ENCODE measurements at regions not wholly inside any gene's neighbourhood (a gene's known extent, or its start where the extent isn't known, plus 50 kb on each side); places are given as distances from the start of the nearest gene placed in this dataset.
"Not testable (repeated sequence)": the region's sequence is repeated elsewhere in the genome, so short reads cannot be mapped to it uniquely, and the experiment has no call there.

DNA sequence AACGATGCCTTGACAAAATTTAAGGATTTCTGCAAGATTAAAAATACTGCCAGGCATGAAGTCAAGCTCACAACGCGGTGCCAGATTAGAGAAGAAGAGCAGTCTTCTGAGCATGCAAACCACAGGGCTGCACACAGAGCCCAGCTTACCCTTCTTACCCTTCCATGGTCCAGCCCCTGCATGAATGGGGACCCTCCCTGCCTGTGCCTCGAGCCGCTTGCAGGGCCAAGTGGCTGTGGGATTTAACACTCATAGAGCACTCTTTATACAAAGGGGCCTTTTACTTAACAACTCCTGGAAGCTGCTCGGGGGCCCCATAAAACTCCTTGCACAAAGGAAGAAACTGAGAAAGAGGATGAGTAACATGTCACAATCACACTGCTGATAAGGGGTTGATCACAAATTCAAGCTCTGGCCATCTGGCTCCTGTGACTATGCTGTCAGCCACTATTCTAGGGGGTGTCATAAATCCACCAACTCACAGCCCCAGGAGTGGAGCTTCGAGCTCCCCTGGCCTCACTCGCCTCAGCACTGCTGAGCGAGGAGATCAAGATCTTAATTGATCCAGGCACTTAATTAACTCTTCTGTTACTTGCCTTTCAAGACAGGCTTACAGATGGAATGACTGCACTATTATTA is 514.8 kb downstream of the TNS3 start:
- Mint-ChIP-seq H3K27me3 (ENCODE audit: low read depth, unreplicated experiment) (peaks cover 15% of the 10 kb centered on the region), H3K36me3 (ENCODE audit: low read depth, unreplicated experiment) (no peaks in the 10 kb centered on the region), H3K4me3 (ENCODE audit: unreplicated experiment) (no peak overlapping the region), H3K27ac (ENCODE audit: unreplicated experiment) (no peak overlapping the region), H3K4me1 (ENCODE audit: low read depth, unreplicated experiment) (no peaks in the 10 kb centered on the region), H3K9me3 (ENCODE audit: unreplicated experiment) (peaks cover 6% of the 10 kb centered on the region)
- FAIRE-seq, result no peak
- no peak for DNase-seq (ENCODE audit: low read depth)
- no peaks in the 10 kb centered on the region for H4K20me1 ChIP-seq (ENCODE audit: insufficient read depth, low read length)
- H3K4me2 ChIP-seq (ENCODE audit: low read length), result no peak overlapping the region
- H3K9me3 ChIP-seq (ENCODE audit: insufficient read depth, low read depth, low read length), result no peaks in the 10 kb centered on the region
- TF ChIP-seq, protein P1, sequence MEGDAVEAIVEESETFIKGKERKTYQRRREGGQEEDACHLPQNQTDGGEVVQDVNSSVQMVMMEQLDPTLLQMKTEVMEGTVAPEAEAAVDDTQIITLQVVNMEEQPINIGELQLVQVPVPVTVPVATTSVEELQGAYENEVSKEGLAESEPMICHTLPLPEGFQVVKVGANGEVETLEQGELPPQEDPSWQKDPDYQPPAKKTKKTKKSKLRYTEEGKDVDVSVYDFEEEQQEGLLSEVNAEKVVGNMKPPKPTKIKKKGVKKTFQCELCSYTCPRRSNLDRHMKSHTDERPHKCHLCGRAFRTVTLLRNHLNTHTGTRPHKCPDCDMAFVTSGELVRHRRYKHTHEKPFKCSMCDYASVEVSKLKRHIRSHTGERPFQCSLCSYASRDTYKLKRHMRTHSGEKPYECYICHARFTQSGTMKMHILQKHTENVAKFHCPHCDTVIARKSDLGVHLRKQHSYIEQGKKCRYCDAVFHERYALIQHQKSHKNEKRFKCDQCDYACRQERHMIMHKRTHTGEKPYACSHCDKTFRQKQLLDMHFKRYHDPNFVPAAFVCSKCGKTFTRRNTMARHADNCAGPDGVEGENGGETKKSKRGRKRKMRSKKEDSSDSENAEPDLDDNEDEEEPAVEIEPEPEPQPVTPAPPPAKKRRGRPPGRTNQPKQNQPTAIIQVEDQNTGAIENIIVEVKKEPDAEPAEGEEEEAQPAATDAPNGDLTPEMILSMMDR (IDR thresholded peaks at IDR 0.05; ENCODE audit: insufficient read depth, low read depth, low read length), result no peak
- no peak for TF ChIP-seq EZH2 (IDR thresholded peaks at IDR 0.05; ENCODE audit: insufficient read depth, low read length)
- no peak overlapping the region for H3K4me3 ChIP-seq (ENCODE audit: insufficient read depth, low read depth, low read length)
- H3K4me1 ChIP-seq (ENCODE audit: insufficient read depth, low read length), result no peaks in the 10 kb centered on the region
- peaks cover 3% of the 10 kb centered on the region for H3K27me3 ChIP-seq (ENCODE audit: insufficient read depth, low read length)
- H3K79me2 ChIP-seq (ENCODE audit: insufficient read depth, low read length), result no peaks in the 10 kb centered on the region
- no peak overlapping the region for H3K9ac ChIP-seq (ENCODE audit: low read length)
- H2AFZ ChIP-seq (ENCODE audit: low read depth, low read length), result no peak overlapping the region
- no peak overlapping the region for H3K27ac ChIP-seq (ENCODE audit: low read depth, low read length)
- no peaks in the 10 kb centered on the region for H3K36me3 ChIP-seq (ENCODE audit: insufficient read depth, low read length)

DNA sequence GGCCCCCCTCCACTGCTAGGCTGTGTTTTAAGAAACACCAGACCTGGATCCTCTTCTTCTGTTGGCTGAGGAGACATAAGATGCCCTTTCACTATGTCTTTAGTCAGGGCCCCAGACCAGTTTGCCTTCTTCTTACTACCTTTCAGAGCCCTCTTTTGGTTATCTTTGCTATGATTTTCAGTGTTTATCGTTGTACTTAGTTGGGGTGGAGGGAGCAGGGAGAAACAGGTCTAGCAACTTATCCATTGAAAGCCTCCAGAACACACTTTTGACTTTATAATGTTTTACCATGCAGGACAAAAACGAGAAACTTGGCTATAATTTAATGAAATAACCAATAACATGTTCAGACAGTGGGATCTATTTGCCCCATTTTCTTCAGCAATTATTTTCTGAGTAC is 525.2 kb downstream of the TNS3 start:
- no peak for FAIRE-seq
- no peak overlapping the region for H3K27ac Mint-ChIP-seq (ENCODE audit: unreplicated experiment)

DNA sequence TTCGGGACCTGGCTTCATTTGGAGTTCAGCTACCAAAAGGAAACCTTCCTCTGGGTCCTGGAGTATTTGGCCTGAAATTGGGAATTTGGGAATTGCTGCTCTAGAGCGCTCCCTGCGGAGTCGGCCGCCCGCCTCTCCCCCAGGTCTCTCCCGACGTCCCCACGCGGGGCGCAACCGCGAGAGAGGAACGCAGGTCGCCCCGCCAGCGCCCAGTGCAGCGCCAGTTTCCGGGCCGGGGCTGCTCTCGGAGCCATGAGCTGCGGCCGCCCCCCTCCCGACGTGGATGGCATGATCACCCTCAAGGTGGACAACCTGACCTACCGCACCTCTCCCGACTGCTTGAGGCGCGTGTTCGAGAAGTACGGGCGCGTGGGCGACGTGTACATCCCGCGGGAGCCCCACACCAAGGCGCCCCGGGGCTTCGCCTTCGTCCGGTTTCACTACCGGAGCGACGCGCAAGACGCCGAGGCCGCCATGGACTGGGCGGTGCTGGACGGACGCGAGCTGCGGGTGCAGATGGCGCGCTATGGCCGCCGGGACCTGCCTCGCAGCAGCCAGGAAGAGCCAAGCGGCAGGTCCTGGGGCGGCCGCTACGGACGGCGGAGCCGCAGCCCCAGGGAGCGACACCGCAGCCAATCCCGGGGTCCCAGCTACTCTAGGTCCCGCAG is 529.2 kb downstream of the TNS3 start:
- H2AFZ ChIP-seq (ENCODE audit: low read depth, low read length), result peak overlapping the region; percentile 61
- FAIRE-seq, result not testable (repeated sequence)
- peak overlapping the region; percentile 21 for H3K4me3 ChIP-seq (ENCODE audit: insufficient read depth, low read depth, low read length)

More for the DNA sequence above, 525.2 kb downstream of the TNS3 start:
- no peak overlapping the region for H3K4me3 Mint-ChIP-seq (ENCODE audit: unreplicated experiment)
- no peaks in the 10 kb centered on the region for H3K9me3 Mint-ChIP-seq (ENCODE audit: unreplicated experiment)
- Histone ChIP-seq H3K79me2 (ENCODE audit: insufficient read depth, low read length) (no peaks in the 10 kb centered on the region), H3K9me3 (ENCODE audit: insufficient read depth, low read depth, low read length) (no peaks in the 10 kb centered on the region), H3K4me1 (ENCODE audit: insufficient read depth, low read length) (no peaks in the 10 kb centered on the region), H3K27ac (ENCODE audit: low read depth, low read length) (no peak overlapping the region), H3K4me3 (ENCODE audit: insufficient read depth, low read depth, low read length) (no peak overlapping the region), H3K4me2 (ENCODE audit: low read length) (no peak overlapping the region), H2AFZ (ENCODE audit: low read depth, low read length) (no peak overlapping the region), H3K9ac (ENCODE audit: low read length) (no peak overlapping the region), H3K27me3 (ENCODE audit: insufficient read depth, low read length) (no peaks in the 10 kb centered on the region), H4K20me1 (ENCODE audit: insufficient read depth, low read length) (no peaks in the 10 kb centered on the region), H3K36me3 (ENCODE audit: insufficient read depth, low read length) (no peaks in the 10 kb centered on the region)
- no peaks in the 10 kb centered on the region for H3K27me3 Mint-ChIP-seq (ENCODE audit: low read depth, unreplicated experiment)
- H3K36me3 Mint-ChIP-seq (ENCODE audit: low read depth, unreplicated experiment), result no peaks in the 10 kb centered on the region
- no peaks in the 10 kb centered on the region for H3K4me1 Mint-ChIP-seq (ENCODE audit: low read depth, unreplicated experiment)
- no peak for DNase-seq (ENCODE audit: low read depth)
- TF ChIP-seq, protein P1 (IDR thresholded peaks at IDR 0.05; ENCODE audit: insufficient read depth, low read depth, low read length), result no peak
- TF ChIP-seq EZH2 (IDR thresholded peaks at IDR 0.05; ENCODE audit: insufficient read depth, low read length), result no peak

More for the DNA sequence above, 529.2 kb downstream of the TNS3 start:
- H3K4me2 ChIP-seq (ENCODE audit: low read length), result peak overlapping the region; percentile 65
- H3K27ac Mint-ChIP-seq (ENCODE audit: unreplicated experiment); H3K4me1 Mint-ChIP-seq (ENCODE audit: low read depth, unreplicated experiment); H3K27me3 ChIP-seq (ENCODE audit: insufficient read depth, low read length); H3K36me3 Mint-ChIP-seq (ENCODE audit: low read depth, unreplicated experiment); DNase-seq (ENCODE audit: low read depth); H3K9ac ChIP-seq (ENCODE audit: low read length); H4K20me1 ChIP-seq (ENCODE audit: insufficient read depth, low read length); H3K9me3 ChIP-seq (ENCODE audit: insufficient read depth, low read depth, low read length); H3K4me1 ChIP-seq (ENCODE audit: insufficient read depth, low read length); H3K27ac ChIP-seq (ENCODE audit: low read depth, low read length); H3K79me2 ChIP-seq (ENCODE audit: insufficient read depth, low read length); H3K4me3 Mint-ChIP-seq (ENCODE audit: unreplicated experiment); H3K9me3 Mint-ChIP-seq (ENCODE audit: unreplicated experiment); H3K36me3 ChIP-seq (ENCODE audit: insufficient read depth, low read length): not testable (repeated sequence)
- H3K27me3 Mint-ChIP-seq (ENCODE audit: low read depth, unreplicated experiment), result peaks cover 10% of the 10 kb centered on the region
